HCT116 (cell line): ENCODE measurements at regions not wholly inside any gene's neighbourhood (a gene's known extent, or its start where the extent isn't known, plus 50 kb on each side); places are given as distances from the start of the nearest gene placed in this dataset.

ENCODE experiments used
- ATAC-seq: fragments of 200-7000 bp; cut with Tn5 transposase; 2 replicates; pipeline ENCODE4 v1.9.1; 2020; ENCODE audit warnings: mild to moderate bottlenecking, moderate library complexity
- BruUV-seq: library from RNA; stranded (reverse); fragments of 400-500 nt; replicated peaks from 2 replicates; lab custom pipeline; 2021; lab: Mats Ljungman, UMichigan
- CTCF ChIA-PET: fragments of 300-600 bp; sonication (Branson Sonifier 250); formaldehyde crosslinking; loops from one replicate; lab custom pipeline; 2021; ENCODE audit warnings: antibody characterized with exemption; lab: Charles Lee
- POLR2A ChIA-PET: fragments of 300-600, 350-600 bp; sonication (Branson Sonifier 250); formaldehyde crosslinking; loops from one replicate; lab custom pipeline; 2021; ENCODE audit warnings: antibody characterized with exemption; lab: Charles Lee
- RAD21 ChIA-PET, 2 experiments: fragments of 300-600 bp; sonication (Branson Sonifier 250); formaldehyde crosslinking; loops; one replicate each; lab custom pipeline; 2023; ENCODE audit warnings: low total read pairs in 2 of 2; ENCODE audit not compliant: uncharacterized antibody in 2 of 2, unreplicated experiment in 2 of 2, low non-redundant PET in 1 of 2; lab: Charles Lee
- DNase-seq: peaks from one replicate; pipeline ENCODE4 v3.0.0-alpha.2; 2010; ENCODE audit warnings: low read depth, low spot score
- H2AFZ ChIP-seq: fragments of 200-600 bp; shearing (Covaris generic), sonication (generic); 2 replicates; pipeline ENCODE4 v1.6.1; 2017; ENCODE audit warnings: low read depth, mixed run types, mixed read lengths, antibody characterized with exemption, low read length; ENCODE audit not compliant: poor library complexity, severe bottlenecking
- H3K27ac ChIP-seq: 2 replicates; pipeline ENCODE4 v1.5.1; 2012; ENCODE audit warnings: low read depth, low read length
- H3K27me3 ChIP-seq: fragments of 200-600 bp; sonication (generic); 2 replicates; pipeline ENCODE4 v1.6.1; 2016; ENCODE audit warnings: mixed run types, low read length, mixed read lengths; ENCODE audit not compliant: insufficient read depth
- H3K36me3 ChIP-seq, 2 experiments: fragments of 200-500 bp in 1 of 2; fragments of 200-600 bp in 1 of 2; sonication (Bioruptor generic) in 1 of 2; sonication (generic) in 1 of 2; 2 replicates each; pipeline versions ENCODE4 v1.5.1 to v1.6.1; 2014 to 2016; ENCODE audit warnings: low read length in 2 of 2, inconsistent platforms in 1 of 2, mixed read lengths in 1 of 2, mixed run types in 1 of 2; ENCODE audit not compliant: insufficient read depth in 2 of 2, control insufficient read depth in 1 of 2
- H3K4me1 ChIP-seq, 2 experiments: fragments of 200-600 bp in 1 of 2; sonication (generic) in 1 of 2; 2 replicates each; pipeline versions ENCODE4 v1.5.1 to v1.6.1; 2012 to 2017; ENCODE audit warnings: low read length in 2 of 2, inconsistent platforms in 1 of 2, mild to moderate bottlenecking in 1 of 2, mixed read lengths in 1 of 2, mixed run types in 1 of 2, moderate library complexity in 1 of 2; ENCODE audit not compliant: insufficient read depth in 2 of 2, control insufficient read depth in 1 of 2
- H3K4me2 ChIP-seq: fragments of 200-600 bp; sonication (generic); 2 replicates; pipeline ENCODE4 v1.6.1; 2017; ENCODE audit warnings: mixed run types, low read length, mixed read lengths
- H3K4me3 ChIP-seq, 2 experiments: fragments of 200-600 bp in 1 of 2; sonication (generic) in 1 of 2; replicated peaks in 1 of 2; 2 replicates each; pipeline ENCODE4 v1.5.1; 2011 to 2016; ENCODE audit warnings: low read length in 2 of 2, control low read depth in 1 of 2, low read depth in 1 of 2, mild to moderate bottlenecking in 1 of 2, mixed read lengths in 1 of 2, mixed run types in 1 of 2
- H3K79me2 ChIP-seq: fragments of 200-600 bp; sonication (generic); 2 replicates; pipeline ENCODE4 v1.6.1; 2017; ENCODE audit warnings: mild to moderate bottlenecking, mixed run types, low read length, moderate library complexity, mixed read lengths; ENCODE audit not compliant: insufficient read depth
- H3K9ac ChIP-seq: fragments of 200-600 bp; sonication (generic); 2 replicates; pipeline ENCODE4 v1.6.1; 2016; ENCODE audit warnings: low read length, mixed read lengths
- H3K9me2 ChIP-seq: fragments of 200-600 bp; sonication (generic), shearing (Covaris generic); 2 replicates; pipeline ENCODE4 v1.6.1; 2017; ENCODE audit warnings: mixed run types, mild to moderate bottlenecking, moderate library complexity; ENCODE audit not compliant: insufficient read depth
- H3K9me3 ChIP-seq, 2 experiments: fragments of 200-500 bp in 1 of 2; fragments of 200-600 bp in 1 of 2; sonication (Bioruptor generic) in 1 of 2; sonication (generic) in 1 of 2; 2 replicates each; pipeline ENCODE4 v1.6.1; 2014 to 2017; ENCODE audit warnings: low read length in 2 of 2, mixed read lengths in 2 of 2, inconsistent platforms in 1 of 2, low read depth in 1 of 2, mild to moderate bottlenecking in 1 of 2, mixed run types in 1 of 2, moderate library complexity in 1 of 2; ENCODE audit not compliant: control insufficient read depth in 1 of 2, insufficient read depth in 1 of 2
- H4K20me1 ChIP-seq: fragments of 200-600 bp; sonication (generic), shearing (Covaris generic); 2 replicates; pipeline ENCODE4 v1.6.1; 2017; ENCODE audit warnings: mixed run types, mild to moderate bottlenecking, moderate library complexity; ENCODE audit not compliant: insufficient read depth
- CEBPB ChIP-seq: IDR thresholded peaks from 2 replicates; pipeline ENCODE4 v1.6.1; 2012; ENCODE audit warnings: low read depth
- EGR1 ChIP-seq: IDR thresholded peaks from 2 replicates; pipeline ENCODE4 v1.6.1; 2012; ENCODE audit warnings: low read depth
- ELF1 ChIP-seq: IDR thresholded peaks from 2 replicates; pipeline ENCODE4 v1.6.1; 2012; ENCODE audit warnings: low read depth, borderline replicate concordance
- EZH2 ChIP-seq: fragments of 200-600 bp; sonication (generic); IDR thresholded peaks from 2 replicates; pipeline ENCODE4 v1.6.1; 2017; ENCODE audit warnings: antibody characterized with exemption, mixed run types
- EZH2phosphoT487 ChIP-seq: fragments of 200-600 bp; IDR thresholded peaks from 2 replicates; pipeline ENCODE4 v1.6.1; 2018; ENCODE audit warnings: antibody characterized with exemption, borderline replicate concordance
- FOSL1 ChIP-seq: IDR thresholded peaks from 2 replicates; pipeline ENCODE4 v1.6.1; 2012; ENCODE audit warnings: low read depth
- POLR2A ChIP-seq: IDR thresholded peaks from 2 replicates; pipeline ENCODE4 v1.7.0; 2011; ENCODE audit warnings: borderline replicate concordance; ENCODE audit not compliant: insufficient read depth, insufficient read length; ENCODE audit errors: extremely low read depth
- SP1 ChIP-seq: IDR thresholded peaks from 2 replicates; pipeline ENCODE4 v1.6.1; 2012; ENCODE audit warnings: low read depth
- TCF7L2 ChIP-seq: IDR thresholded peaks from 2 replicates; pipeline ENCODE4 v1.7.0; 2011; ENCODE audit warnings: borderline replicate concordance, inconsistent platforms; ENCODE audit not compliant: insufficient read depth, insufficient read length; ENCODE audit errors: extremely low read depth
- ZFX ChIP-seq: fragments of 450-650 bp; IDR thresholded peaks from 2 replicates; pipeline ENCODE4 v1.6.1; 2017
- intact Hi-C: fragments of 100-400 bp; cut with micrococcal nuclease; formaldehyde crosslinking; loops from 2 replicates; pipeline ENCODE4 v1.10.0; 2022
- TF ChIP-seq, protein P1 (sequence below), 3 experiments: fragments of 200-600 bp in 1 of 3; sonication (generic) in 1 of 3; IDR thresholded peaks in 2 of 3; conservative IDR thresholded peaks in 1 of 3; 2 replicates each; pipeline ENCODE4 v1.5.1; 2012 to 2017; ENCODE audit warnings: low read depth in 2 of 3, low read length in 2 of 3, antibody characterized with exemption in 1 of 3, borderline replicate concordance in 1 of 3, control low read depth in 1 of 3, mild to moderate bottlenecking in 1 of 3, mixed read lengths in 1 of 3, mixed run types in 1 of 3, moderate library complexity in 1 of 3; ENCODE audit not compliant: insufficient read depth in 1 of 3
- TF ChIP-seq, protein P2 (sequence below): IDR thresholded peaks from 2 replicates; pipeline ENCODE4 v1.6.1; 2012; ENCODE audit warnings: low read depth

DNA sequence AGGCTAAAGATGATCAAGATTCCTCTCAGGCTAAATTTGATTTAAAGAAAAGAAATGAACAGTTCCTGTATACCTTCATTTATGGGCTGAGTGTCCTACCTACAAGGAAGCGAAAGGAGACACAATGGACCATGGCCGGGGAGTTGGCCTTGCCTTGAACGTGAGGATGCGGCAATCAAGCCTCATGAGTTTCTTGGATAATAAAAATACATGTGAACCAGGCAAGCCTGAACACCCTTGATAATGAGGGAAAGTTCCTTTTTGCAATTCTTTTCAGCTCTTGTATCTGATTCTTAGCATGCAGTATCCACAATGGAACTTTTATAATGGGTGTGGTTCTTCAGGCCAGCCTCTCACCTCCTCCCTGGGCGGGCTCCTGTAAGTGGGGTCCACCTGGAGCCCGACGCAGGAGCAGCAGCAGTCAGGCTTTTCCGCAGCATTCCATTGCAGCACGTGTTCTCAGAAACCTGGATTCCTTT, 83.8 kb downstream of the RNASET2 start:
- DNase-seq (no peak), ATAC-seq (no peak)
- no peak overlapping the region for H3K9ac ChIP-seq
- no peaks in the 10 kb centered on the region for H3K9me2 ChIP-seq
- POLR2A ChIA-PET: no interaction called here
- no peak for TF ChIP-seq POLR2A
- TF ChIP-seq EZH2: no peak
- no peak for TF ChIP-seq ZFX
- no peak for TF ChIP-seq CEBPB
- TF ChIP-seq ELF1: no peak
- no peak overlapping the region for H3K4me2 ChIP-seq
- peaks cover 20 to 27% of the 10 kb centered on the region in 2 experiments; a peak in 3 of 4 replicates for H3K4me1 ChIP-seq
- no peaks in the 10 kb centered on the region for H3K36me3 ChIP-seq
- H3K9me3 ChIP-seq: no peaks in the 10 kb centered on the region
- no peaks in the 10 kb centered on the region for H3K79me2 ChIP-seq
- intact Hi-C loops: no loop called here
- RAD21 ChIA-PET: no interaction called here
- CTCF ChIA-PET: no interaction called here
- no peak overlapping the region for H3K4me3 ChIP-seq
- no peak overlapping the region for H3K27ac ChIP-seq
- BruUV-seq: no TSS peak
- no peaks in the 10 kb centered on the region for H3K27me3 ChIP-seq
- H4K20me1 ChIP-seq: no peaks in the 10 kb centered on the region
- no peak overlapping the region for H2AFZ ChIP-seq

- Histone ChIP-seq H3K36me3 (no peaks in the 10 kb centered on the region), H3K4me2 (peak overlapping the region; percentile 38), H3K9me2 (no peaks in the 10 kb centered on the region), H4K20me1 (no peaks in the 10 kb centered on the region), H3K79me2 (no peaks in the 10 kb centered on the region), H3K9ac (no peak overlapping the region), H3K27ac (no peak overlapping the region), H3K9me3 (no peaks in the 10 kb centered on the region), H3K4me3 (no peak overlapping the region), H3K27me3 (no peaks in the 10 kb centered on the region), H2AFZ (no peak overlapping the region), H3K4me1 (peaks cover 11 to 13% of the 10 kb centered on the region in 2 experiments; a peak in 3 of 4 replicates)
- CTCF ChIA-PET: no interaction called here
- no TSS peak for BruUV-seq
- ATAC-seq (peak; percentile 67; the same call in 1 of the 2 replicates), DNase-seq (no peak)
- POLR2A ChIA-PET: no interaction called here
- RAD21 ChIA-PET: no interaction called here
- intact Hi-C loops: no loop called here
- no peak for TF ChIP-seq EZH2phosphoT487
- TF ChIP-seq, protein P1, sequence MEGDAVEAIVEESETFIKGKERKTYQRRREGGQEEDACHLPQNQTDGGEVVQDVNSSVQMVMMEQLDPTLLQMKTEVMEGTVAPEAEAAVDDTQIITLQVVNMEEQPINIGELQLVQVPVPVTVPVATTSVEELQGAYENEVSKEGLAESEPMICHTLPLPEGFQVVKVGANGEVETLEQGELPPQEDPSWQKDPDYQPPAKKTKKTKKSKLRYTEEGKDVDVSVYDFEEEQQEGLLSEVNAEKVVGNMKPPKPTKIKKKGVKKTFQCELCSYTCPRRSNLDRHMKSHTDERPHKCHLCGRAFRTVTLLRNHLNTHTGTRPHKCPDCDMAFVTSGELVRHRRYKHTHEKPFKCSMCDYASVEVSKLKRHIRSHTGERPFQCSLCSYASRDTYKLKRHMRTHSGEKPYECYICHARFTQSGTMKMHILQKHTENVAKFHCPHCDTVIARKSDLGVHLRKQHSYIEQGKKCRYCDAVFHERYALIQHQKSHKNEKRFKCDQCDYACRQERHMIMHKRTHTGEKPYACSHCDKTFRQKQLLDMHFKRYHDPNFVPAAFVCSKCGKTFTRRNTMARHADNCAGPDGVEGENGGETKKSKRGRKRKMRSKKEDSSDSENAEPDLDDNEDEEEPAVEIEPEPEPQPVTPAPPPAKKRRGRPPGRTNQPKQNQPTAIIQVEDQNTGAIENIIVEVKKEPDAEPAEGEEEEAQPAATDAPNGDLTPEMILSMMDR (IDR thresholded peaks at IDR 0.05 in 2 of 3, conservative IDR thresholded peaks at IDR 0.05 in 1 of 3; ENCODE audit: borderline replicate concordance in 1 of 3, insufficient read depth in 1 of 3, low read depth in 2 of 3, low read length in 2 of 3): no peak
- TF ChIP-seq EZH2: no peak
- no peak for TF ChIP-seq TCF7L2
- TF ChIP-seq ELF1: no peak
- no peak for TF ChIP-seq FOSL1
- TF ChIP-seq EGR1: no peak
- TF ChIP-seq SP1: no peak
- TF ChIP-seq, protein P2, sequence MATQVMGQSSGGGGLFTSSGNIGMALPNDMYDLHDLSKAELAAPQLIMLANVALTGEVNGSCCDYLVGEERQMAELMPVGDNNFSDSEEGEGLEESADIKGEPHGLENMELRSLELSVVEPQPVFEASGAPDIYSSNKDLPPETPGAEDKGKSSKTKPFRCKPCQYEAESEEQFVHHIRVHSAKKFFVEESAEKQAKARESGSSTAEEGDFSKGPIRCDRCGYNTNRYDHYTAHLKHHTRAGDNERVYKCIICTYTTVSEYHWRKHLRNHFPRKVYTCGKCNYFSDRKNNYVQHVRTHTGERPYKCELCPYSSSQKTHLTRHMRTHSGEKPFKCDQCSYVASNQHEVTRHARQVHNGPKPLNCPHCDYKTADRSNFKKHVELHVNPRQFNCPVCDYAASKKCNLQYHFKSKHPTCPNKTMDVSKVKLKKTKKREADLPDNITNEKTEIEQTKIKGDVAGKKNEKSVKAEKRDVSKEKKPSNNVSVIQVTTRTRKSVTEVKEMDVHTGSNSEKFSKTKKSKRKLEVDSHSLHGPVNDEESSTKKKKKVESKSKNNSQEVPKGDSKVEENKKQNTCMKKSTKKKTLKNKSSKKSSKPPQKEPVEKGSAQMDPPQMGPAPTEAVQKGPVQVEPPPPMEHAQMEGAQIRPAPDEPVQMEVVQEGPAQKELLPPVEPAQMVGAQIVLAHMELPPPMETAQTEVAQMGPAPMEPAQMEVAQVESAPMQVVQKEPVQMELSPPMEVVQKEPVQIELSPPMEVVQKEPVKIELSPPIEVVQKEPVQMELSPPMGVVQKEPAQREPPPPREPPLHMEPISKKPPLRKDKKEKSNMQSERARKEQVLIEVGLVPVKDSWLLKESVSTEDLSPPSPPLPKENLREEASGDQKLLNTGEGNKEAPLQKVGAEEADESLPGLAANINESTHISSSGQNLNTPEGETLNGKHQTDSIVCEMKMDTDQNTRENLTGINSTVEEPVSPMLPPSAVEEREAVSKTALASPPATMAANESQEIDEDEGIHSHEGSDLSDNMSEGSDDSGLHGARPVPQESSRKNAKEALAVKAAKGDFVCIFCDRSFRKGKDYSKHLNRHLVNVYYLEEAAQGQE: no peak
Observed at GRCh38 chr6:166870602-166871208, 85.6 kb downstream of the RNASET2 start.
